Inferior parietal cortex (tissue), 1 donor: ENCODE measurements at regions not wholly inside any gene's neighbourhood (a gene's known extent, or its start where the extent isn't known, plus 50 kb on each side); places are given as distances from the start of the nearest gene placed in this dataset.

ENCODE experiments used
- DNase-seq: peaks from one replicate; pipeline ENCODE4 v3.0.0-alpha.2; 2016; ENCODE audit errors: extremely low spot score

DNA sequence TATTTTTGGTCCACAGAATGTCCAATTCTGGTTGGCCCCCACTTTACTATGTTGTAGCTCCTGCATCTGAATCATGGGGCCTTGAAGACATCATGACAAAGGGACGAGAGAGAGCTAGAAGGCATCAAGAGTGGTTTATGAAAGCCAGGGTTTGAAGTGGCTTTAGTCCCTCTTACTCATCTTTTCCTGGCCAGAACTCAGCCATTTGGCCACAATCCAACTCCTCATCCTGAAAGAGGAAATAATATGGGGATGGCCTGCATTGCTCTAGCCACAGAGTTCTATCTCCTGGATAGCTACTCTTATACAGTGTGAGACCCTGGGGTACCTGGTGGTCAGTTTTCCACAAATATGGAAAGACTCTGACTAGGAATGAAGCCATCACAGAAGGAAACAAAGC is 418.9 kb downstream of the XPNPEP1 start:
- DNase-seq: no peak

DNA sequence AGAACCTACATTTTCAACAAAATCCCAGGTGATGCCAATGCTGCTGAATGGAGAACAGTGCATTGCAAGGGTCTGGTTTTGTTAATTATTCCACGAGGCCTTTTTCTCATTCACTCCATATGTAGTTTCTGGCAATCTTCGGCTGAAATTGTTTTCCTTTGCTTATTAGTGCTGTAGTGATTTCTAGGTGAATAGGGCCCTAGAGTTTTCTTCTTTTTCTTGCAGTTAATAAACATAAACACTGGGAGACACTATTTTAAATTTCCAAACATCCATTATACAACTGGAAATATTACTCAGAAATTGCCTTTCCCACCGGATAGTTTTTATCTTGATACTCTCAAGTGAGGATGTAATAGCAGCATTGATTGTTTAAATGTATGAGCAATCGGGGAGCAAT is 435.6 kb downstream of the XPNPEP1 start:
- DNase-seq: no peak

DNA sequence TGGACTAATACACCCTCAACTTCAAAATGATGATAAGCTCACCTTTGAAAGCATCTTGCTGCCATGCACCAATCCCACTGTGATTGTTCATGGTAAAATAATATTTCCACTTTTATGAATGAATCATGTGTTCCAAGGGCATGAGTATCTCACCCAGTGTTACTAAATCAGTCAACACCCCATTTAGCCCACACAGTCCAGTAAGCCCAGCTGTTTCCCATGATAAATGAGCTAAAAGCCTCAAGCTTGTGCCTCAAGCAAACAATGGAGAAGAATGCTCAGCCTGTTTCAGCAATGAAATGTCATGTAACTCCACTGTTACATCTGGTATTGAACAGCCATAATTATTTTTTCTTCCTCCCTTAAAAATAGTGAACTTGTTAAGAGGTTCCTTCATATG is 442.5 kb downstream of the XPNPEP1 start:
- no peak for DNase-seq

DNA sequence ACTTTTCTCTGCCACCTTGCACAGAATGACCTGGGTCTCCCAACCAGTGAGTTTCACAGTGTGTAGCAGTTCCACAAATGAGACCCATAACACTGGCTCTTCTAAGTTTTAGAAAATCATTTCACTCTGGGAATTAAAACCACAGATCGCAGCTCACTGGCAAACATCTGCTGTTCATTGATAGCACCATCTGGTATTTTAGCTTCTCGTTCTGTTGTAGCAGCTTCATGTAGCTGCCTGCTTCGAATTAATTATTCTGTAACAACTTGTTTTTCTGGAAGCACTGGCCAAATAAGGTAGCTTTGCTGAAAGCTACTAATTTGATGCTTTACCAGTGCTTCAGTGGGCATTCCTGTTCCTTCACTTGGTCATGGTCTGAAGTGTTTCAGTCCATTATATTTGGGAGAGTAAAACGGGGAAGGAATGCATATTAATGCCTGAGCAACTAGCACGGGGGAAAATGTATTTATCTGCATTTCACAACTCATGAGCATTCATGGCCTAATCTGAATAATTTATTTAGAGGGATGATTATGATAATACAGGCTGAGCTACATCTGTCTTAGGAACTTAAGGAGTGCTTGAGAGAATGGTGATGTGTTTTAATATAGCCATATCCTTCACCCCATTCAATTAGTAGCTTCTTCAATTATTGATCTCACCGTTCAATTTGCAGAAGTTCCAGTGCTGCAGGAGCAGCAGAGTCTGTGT is 447.4 kb downstream of the XPNPEP1 start:
- peak; percentile 5 for DNase-seq

DNA sequence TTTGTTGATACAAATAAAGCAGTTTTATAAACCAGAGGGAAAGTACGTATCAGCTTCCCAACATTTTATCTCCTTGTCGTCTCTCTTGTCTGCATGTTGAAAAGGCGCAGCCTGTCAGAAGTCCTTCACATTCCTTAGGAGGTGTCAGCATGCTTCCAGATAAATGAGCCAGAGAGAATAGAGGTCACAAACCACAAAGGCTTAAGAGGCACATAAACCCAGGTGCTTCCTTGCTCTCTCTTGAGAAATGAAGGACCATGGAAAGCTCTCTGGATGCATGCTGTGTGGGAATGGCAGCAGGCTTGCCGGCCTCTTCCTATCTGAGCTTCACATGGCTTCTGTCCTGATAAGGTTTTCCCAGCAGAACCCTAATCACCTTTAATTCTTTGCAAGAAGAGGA is 448.5 kb downstream of the XPNPEP1 start:
- no peak for DNase-seq

DNA sequence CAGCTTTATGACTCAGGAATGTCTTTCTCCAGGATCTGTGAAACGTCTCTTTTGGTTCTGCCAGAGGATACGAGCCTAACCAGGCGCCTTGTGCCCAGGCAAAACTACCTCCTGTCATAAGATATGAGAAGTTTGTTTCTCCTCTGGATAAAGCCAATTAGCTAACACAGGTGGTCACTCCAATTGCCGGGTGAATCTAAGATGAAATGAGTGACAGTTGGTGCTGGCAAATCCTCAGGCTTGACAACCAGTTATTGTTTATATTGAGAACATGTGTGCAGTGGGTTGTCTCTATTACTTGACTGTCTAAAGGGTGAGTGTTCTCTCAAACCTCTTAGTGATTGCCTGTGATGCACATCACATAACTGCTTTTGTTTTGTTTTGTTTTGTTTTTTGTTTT is 449.1 kb downstream of the XPNPEP1 start:
- DNase-seq: no peak

DNA sequence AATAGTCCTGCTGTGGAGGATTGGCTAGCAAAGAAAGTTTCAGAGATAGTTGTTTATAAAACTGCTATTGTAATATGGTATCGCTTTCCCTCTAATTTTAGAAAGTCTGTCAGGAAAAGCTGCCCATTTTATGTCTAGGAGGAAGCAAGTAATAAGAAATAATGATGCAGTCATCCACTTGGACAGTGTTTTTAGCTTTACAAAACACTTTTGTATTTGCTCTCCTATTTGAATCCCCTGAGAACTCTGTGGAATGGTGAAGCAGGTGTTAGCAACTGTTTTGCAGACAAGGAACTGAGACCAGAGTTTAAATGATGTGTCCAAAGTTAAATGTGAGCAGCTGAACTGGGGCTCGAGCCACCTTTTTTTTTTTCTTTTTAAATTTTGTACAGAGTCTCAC is 455.8 kb downstream of the XPNPEP1 start:
- no peak for DNase-seq

DNA sequence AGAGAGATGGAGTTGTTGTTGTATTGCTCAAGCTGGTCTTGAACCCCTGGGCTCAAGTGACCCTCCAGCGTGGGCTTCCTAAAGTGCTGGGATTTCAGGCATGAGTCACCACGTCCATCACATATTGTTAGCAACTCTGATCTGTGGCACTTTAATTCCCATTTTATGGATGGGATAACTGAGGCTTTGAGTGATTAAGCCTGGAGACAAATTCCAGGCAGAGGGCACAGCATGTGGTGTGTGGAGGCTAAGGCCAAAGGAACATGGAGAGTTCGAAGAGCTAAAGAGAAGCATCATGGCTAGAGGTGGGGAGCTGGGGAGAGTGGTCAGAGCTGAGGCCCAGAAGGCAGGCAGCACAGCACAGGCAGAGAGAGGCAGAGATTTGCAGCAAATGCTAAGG is 458.4 kb downstream of the XPNPEP1 start:
- DNase-seq: no peak

DNA sequence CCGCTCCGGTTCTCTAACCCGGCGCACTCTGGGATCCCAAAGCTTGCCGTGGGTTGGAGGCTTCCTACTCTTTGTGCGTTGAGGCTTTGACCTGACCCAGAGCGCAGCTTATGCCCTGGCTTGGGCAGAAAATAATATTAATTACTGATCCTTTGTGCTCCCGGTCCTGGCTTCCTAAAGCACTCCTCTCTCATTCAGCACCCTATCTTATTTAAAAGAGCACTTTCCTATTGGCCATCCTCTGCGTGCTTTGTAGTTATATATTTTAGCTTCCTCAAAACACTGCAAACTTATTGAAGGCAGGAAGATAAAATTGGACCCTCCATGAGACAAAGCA is 466.0 kb downstream of the XPNPEP1 start:
- no peak for DNase-seq

DNA sequence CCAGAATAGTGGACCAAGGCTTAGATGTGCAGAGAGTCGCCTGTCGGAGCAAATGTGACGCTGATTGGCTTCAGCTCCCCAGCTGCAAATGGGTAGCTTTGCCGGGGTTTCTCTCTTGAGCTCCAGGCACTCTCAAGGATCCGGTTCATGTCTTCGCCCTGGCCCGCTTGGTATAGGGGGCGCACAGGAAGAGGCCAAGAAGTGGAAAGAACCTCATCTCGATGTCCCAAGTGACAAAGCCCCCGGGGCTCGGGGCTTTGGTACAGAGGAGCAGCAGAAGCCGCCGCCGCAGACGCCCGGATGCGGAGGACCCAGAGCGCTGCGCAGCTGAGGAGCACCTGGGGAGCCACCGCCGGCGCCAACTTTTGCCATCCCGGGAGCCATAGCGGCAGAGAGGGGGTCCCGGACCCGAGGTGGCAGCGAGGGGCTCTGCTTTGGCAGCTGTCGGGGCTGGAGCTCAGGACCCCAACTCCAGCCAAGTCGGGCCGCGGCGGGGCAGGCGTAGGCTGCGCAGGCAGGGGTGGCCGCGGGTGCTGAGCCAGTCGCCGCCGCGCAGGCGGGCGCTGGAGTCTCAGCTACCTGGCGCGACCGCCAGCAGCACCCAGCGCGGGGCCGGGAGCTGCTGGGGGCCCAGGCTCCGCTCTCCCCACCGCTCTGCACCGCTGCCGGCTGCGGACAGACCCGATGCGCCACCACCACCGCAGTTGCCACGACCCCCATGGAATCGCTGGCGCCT is 466.6 kb downstream of the XPNPEP1 start:
- DNase-seq: no peak

DNA sequence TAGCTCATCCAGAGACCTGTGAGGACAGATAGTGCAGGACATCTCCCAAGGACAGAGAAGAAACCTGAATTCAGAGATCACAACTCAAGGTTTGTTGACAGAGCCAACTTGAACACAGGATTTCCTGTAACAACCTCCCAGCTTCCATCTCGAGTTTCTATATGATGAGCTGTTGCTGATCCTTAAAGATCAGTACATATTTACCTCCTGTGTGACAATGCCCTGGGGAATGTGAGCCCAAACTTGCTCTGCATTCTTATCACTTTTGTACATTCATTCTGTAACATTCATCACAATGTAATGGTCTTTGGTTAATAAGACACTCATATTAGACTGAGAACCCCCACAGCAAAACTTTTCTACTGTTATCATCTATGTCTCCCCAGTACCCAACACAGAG is 468.6 kb downstream of the XPNPEP1 start:
- DNase-seq: no peak

DNA sequence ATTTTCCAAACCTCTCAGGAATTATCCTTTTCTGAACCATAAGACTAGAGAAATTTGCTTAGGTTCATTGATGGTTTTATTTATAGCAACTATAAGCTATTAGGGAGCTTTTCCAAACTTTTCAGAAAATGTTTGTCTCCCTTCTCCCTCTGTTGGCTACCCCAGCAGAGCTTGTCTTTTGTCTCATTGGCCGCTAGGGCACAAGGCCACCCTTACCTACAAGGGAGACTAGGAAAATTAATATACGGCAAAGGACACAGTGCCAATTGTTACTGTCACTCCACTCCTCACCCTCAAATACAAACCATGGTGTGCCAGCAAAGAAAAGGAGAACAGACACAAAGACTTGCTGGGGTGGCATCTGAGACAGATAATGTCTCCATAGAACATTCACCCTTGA is 471.4 kb downstream of the XPNPEP1 start:
- no peak for DNase-seq

DNA sequence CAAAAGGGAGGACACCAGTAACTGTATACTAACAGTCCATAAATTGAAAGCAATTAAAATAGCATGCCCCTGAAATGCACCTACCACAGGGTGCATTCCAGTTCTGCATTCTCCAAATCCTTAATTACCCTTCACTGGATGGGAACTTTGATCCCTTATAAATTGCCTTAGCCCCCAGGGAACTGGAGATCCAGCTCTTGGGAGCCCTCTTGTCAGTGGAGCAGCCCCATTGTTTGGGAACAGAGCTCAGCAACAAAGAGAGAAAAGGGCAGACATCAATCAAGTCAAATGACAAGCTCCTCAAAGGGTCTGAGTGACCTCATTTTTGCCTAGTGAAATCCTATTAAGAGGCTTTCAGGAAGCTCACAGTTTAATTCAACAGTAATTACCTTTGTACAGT is 472.6 kb downstream of the XPNPEP1 start:
- no peak for DNase-seq

DNA sequence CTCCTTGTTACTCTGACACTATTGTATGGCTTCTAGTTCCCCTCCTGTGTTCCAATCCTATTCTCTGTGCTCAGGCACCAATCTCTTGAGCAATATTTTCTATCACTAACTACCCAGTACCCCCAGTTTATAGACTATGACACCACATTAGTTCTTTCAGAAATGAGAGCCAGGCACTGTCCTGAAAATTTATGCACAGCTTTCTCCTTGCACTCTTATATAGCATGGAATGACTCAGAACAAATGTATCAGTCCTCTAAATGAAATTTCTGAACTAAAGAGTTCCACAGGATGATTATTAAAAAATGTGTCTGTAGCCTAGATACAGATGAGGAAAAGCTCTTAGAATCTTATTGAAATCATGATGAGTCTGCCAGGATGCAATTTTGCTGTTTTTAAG is 489.9 kb downstream of the XPNPEP1 start:
- DNase-seq: no peak

DNA sequence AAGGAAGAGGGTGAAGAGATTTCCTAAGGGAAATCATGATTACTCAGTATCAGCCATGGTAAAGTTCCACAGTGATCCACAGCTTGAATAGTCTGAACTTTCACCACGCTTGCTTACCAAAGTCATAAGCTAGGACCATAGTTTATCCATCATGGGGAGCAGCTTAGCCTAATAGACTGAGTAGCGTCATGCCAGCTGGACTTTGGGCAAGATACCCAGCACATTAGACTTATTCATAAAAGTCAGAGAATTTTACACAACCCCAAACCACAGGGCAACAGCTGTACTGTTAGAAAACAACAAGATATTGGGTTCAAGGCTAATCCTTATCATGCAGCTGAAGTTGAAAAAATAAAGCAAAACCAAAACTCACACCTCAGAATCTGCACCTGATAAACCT is 491.0 kb downstream of the XPNPEP1 start:
- DNase-seq: no peak

DNA sequence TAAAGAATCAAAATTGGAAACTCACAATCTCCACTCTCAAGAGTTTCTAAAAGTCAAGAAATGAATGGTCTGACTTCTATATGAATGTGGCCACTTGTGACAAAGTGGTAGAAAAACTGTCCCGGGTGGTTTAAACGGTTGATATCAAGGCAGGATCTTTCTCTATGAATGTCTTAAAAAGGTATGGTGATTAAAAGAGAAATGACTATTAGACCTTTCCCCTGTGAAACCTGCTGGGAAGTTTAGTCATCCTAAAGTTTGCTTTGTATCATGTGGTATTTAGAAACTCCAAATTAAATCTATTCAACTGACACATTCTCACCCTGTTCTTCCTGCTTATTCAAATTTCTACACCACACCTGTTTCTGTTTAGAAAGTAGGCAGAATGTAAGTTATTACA is 492.5 kb downstream of the XPNPEP1 start:
- DNase-seq: no peak

DNA sequence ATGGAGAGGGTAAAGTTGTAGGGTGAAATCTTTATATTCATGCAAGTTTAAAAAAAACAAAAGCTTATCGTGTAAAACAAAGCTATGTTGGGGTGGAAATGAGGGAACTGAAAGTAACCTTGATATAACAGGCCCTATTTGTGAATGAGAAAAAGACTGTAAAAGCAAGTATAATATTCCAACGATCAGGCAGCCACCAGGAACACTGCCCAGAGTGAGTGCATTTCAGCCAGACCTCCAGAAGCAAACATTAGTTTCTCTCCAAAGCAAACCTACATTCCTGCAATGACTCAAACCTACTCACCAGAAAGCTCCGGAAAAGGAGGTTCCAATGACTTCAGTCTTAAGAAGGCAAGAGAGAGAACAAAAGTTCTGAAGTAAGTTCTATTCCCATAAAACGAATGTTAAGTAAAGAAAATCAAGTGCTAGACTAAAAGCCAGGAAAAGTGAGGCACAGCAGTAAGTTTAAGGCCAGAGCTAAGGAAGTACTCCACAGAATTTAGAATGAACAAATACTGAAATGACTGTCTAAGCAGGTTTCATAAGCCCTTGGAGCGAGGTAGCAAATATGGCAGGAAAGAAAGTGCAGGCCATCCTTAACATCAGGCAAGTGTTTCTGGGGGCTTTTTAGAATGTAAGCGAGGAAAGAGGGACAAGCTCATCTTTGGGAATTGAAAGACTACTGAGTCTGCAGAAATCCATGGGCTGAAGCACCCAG is 493.1 kb downstream of the XPNPEP1 start:
- no peak for DNase-seq

DNA sequence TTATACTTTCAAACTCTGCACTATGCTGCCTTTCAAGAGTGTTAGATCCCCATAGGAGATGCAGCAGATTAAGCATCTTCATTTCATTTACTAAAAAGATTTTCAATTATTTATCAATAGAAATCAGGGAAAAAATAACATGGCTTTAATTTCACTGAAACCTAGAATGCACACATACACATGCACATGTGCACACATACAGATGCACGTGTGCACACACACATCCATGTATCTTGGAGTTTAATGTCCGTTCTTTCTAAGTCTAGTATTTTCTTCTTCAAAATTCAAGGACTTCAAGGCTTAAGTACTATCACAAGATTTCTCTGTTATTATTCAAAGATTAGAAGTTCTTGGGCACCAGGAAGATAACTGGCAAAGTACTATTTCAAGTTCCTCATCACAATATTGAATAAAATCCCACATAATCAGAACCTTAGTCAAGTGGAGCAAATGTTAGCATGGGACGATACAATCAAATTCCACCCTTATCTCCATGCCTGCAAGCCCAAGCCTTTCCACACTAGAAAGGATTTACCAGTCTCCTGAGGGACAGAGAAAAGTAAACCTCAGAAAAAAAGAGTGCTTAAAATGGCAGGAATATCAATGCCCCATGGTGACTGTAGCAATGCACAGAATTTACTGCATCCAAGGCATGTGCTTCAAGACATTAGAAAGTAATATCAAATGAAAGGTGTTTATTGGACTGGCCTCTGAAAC is 494.4 kb downstream of the XPNPEP1 start:
- DNase-seq: no peak

DNA sequence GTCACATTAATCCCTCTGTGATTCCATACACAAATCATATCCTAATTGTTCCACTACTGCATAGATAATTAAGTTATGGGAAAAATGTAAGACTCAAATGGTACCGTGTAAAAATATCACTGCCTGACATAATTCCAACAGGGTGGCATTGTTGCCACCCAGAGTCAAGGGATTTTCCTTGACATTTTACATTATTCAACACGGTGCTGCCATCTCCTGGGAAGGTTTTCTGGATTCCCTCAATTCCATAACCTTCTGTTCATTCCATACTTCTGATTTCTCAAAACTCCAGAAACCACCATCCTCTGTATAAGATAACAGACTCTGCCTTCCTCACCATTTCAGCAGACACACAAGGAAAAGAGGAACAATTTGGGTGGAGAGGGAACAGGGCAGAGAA is 495.9 kb downstream of the XPNPEP1 start:
- DNase-seq: peak; percentile 17

DNA sequence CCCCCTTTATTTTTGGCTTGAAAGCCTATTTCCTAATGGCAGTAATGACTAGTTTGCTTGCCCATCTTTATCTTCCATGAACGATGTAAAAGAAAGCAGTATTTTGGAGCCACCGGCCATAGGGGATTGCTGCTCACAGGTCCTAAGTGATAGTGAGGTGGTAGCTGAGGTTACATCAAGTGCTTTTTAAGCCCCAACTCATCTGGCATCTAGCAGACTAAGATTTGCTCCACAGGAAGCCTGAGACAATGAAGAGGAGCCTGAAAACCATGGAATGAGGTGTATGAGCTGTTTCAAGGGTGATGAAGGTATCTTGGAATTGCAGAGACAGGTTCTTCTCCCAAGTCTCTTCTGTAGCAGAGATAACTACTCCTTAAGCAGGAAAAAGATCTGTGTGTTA is 496.3 kb downstream of the XPNPEP1 start:
- DNase-seq: no peak

DNA sequence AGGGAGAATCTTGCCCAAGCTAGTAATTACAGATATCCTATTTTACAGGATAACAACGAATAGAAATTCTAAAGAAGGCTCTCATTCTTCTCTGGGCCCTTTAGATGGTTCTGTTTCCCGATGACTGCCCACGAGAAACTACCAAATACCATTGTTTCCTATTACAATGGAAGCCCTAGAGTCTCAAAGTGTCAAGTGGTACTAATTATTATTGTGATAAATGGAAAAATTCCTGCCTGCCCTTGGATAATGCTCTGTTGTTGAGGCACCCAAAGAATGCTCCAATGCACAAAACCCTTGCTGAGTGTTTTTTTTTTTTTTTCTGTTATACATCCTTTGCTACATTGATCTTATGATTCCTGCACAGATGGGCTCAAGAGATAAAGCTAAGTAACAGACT is 504.5 kb downstream of the XPNPEP1 start:
- no peak for DNase-seq

DNA sequence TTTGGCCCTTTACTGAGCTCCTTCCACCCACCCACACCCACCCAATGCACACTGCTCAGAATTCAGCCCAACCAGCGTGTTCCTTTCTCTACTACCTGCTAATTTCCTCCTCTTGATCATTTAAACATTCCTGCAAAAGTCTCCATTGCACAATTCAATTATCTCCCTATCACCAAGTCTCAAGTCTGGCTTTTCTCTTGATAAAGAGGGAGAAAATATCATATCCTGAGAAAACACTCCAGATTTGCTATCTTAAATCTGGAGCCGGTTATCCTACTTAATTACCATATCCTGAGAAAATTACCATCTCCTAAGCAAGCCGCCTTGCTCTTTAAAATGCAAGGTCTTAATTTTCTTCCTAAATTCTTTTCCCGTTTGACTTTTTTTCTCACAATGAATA is 505.5 kb downstream of the XPNPEP1 start:
- no peak for DNase-seq

DNA sequence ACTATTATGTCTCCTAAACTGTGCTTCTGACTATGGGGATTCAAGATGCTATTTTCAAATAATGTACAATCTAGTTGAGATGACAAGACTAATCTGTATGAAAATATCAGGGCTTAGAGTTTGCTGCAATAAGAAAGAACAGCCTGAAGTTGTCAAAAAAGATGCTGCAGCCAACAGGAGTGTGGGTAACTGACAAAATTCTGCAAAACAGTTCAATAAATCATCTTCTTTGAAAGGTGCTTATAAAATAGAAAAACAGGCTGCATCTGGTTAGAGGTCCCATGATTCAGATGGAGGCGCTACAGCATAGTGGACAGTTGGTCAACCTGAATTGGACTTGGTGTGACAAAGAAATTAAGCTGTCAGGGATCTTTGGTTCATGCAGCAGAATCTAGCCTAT is 511.0 kb downstream of the XPNPEP1 start:
- DNase-seq: no peak
